Smooth muscle cell (in vitro differentiated cells): ENCODE measurements at regions not wholly inside any gene's neighbourhood (a gene's known extent, or its start where the extent isn't known, plus 50 kb on each side); places are given as distances from the start of the nearest gene placed in this dataset.

ENCODE experiments used
- DNase-seq: peaks from one replicate; lab custom pipeline; 2025; ENCODE audit not compliant: unreplicated experiment; lab: John Stamatoyannopoulos, UW
- H2AFZ ChIP-seq: fragments of 200-600 bp; sonication (generic); 2 replicates; pipeline ENCODE4 v1.6.0; 2016; ENCODE audit warnings: antibody characterized with exemption, low read depth, mild to moderate bottlenecking
- H3F3A ChIP-seq: fragments of 200-600 bp; sonication (generic); 2 replicates; pipeline ENCODE4 v1.6.0; 2017; ENCODE audit warnings: antibody characterized with exemption, low read depth
- H3K27ac ChIP-seq: fragments of 200-600 bp; sonication (generic); 2 replicates; pipeline ENCODE4 v1.5.1; 2016; ENCODE audit warnings: low read depth, mild to moderate bottlenecking
- H3K27me3 ChIP-seq: fragments of 200-600 bp; sonication (generic); 2 replicates; pipeline ENCODE4 v1.6.1; 2016; ENCODE audit warnings: low read depth, mild to moderate bottlenecking
- H3K36me3 ChIP-seq: fragments of 200-600 bp; sonication (generic); 2 replicates; pipeline ENCODE4 v1.5.1; 2016; ENCODE audit warnings: low read depth
- H3K4me1 ChIP-seq: fragments of 200-600 bp; sonication (generic); 2 replicates; pipeline ENCODE4 v1.5.1; 2016; ENCODE audit warnings: low read depth
- H3K4me2 ChIP-seq: fragments of 200-600 bp; sonication (generic); 2 replicates; pipeline ENCODE4 v1.6.0; 2016; ENCODE audit warnings: mild to moderate bottlenecking
- H3K4me3 ChIP-seq: fragments of 200-600 bp; sonication (generic); 2 replicates; pipeline ENCODE4 v1.5.1; 2016; ENCODE audit warnings: mild to moderate bottlenecking
- H3K79me2 ChIP-seq: fragments of 200-600 bp; sonication (generic); 2 replicates; pipeline ENCODE4 v1.6.0; 2016; ENCODE audit warnings: low read depth, mild to moderate bottlenecking
- H3K9ac ChIP-seq: fragments of 200-600 bp; sonication (generic); 2 replicates; pipeline ENCODE4 v1.6.0; 2016; ENCODE audit warnings: low read depth
- H3K9me3 ChIP-seq: fragments of 200-600 bp; sonication (generic); replicated peaks from 2 replicates; pipeline ENCODE4 v1.5.1; 2016; ENCODE audit warnings: low read depth
- H4K20me1 ChIP-seq: fragments of 200-600 bp; sonication (generic); 2 replicates; pipeline ENCODE4 v1.6.0; 2016; ENCODE audit warnings: low read depth
- WGBS: methylation state at CpG from one replicate; pipeline ENCODE4 v1.1.7; 2016; ENCODE audit warnings: low lambda C conversion rate; 5-methylcytosine and 5-hydroxymethylcytosine counted together
- TF ChIP-seq, protein P1 (sequence below): fragments of 200-600 bp; sonication (generic); IDR thresholded peaks from 2 replicates; pipeline ENCODE4 v1.5.1; 2017; ENCODE audit warnings: borderline replicate concordance, mild to moderate bottlenecking, antibody characterized with exemption; ENCODE audit not compliant: insufficient read depth, poor library complexity, severe bottlenecking

DNA sequence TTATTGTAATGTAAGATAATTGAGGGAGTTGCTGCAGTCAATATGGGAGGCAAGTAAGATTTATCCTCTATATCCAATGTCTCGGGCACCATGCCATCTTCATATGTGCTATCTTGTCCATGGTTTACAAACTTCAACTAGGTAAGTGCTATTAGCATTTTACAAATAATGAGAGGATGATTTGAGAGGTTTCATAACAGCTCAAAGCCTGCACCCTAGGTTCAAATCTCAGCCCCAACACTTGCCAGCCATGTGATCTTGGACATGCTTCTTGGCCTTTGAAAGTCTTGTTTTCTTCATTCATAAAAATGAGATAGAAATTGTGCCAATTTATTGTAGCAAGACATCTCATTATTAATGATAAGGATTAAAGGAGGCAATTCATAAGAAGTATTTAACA lies 108.8 kb downstream of the RND3 start:
- Histone ChIP-seq H3K27me3 (no peaks in the 10 kb centered on the region), H3K4me3 (no peak overlapping the region), H3K4me1 (no peaks in the 10 kb centered on the region), H3K36me3 (no peaks in the 10 kb centered on the region), H3K79me2 (no peaks in the 10 kb centered on the region), H3K27ac (no peak overlapping the region), H3F3A (no peaks in the 10 kb centered on the region), H4K20me1 (no peaks in the 10 kb centered on the region), H3K4me2 (no peak overlapping the region), H3K9me3 (peaks cover 5% of the 10 kb centered on the region), H2AFZ (no peak overlapping the region), H3K9ac (no peak overlapping the region)
- TF ChIP-seq, protein P1, sequence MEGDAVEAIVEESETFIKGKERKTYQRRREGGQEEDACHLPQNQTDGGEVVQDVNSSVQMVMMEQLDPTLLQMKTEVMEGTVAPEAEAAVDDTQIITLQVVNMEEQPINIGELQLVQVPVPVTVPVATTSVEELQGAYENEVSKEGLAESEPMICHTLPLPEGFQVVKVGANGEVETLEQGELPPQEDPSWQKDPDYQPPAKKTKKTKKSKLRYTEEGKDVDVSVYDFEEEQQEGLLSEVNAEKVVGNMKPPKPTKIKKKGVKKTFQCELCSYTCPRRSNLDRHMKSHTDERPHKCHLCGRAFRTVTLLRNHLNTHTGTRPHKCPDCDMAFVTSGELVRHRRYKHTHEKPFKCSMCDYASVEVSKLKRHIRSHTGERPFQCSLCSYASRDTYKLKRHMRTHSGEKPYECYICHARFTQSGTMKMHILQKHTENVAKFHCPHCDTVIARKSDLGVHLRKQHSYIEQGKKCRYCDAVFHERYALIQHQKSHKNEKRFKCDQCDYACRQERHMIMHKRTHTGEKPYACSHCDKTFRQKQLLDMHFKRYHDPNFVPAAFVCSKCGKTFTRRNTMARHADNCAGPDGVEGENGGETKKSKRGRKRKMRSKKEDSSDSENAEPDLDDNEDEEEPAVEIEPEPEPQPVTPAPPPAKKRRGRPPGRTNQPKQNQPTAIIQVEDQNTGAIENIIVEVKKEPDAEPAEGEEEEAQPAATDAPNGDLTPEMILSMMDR: no peak
- DNase-seq: no peak
- 100% methylated on average over 1 of the region's 1 CpG for WGBS

DNA sequence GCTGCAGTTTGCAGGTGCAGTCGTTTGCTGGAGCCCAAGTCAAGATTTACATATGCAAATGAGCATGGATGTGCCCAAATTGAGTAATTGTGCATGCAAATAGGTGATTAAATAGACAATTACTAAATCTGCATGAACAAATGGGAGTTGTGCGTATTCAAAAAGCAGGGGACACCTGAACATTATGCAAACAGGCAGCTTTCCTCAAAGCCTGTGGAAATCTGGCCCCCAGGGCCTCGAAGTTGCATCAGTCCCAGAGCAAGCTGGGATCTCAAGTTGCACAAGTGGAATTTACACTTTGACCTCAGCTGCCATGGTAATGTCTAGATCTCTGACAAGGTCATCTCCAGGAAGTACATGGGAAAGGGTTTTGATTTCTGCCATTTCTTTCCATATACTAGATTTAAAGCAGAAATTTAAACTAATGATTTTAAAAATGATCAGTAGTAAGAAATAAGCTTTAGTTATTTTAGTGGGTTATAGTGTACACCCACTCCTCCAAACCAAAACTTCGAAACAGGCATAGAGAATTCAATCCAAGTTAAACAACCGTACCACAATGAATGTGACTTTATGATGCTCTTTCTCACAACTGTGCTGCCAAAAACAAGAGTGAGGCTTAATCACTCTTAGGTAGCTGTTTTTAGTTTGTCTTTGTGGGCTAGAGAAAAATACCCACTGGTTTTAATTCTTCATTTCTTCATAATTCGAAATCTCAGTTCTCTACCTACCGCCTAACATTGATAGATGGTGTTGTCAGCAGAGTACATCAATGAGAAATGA lies 110.7 kb downstream of the RND3 start:
- Histone ChIP-seq H3K27ac (no peak overlapping the region), H3K4me2 (no peak overlapping the region), H4K20me1 (no peaks in the 10 kb centered on the region), H3K4me3 (no peak overlapping the region), H3K9me3 (no peaks in the 10 kb centered on the region), H3K36me3 (no peaks in the 10 kb centered on the region), H2AFZ (no peak overlapping the region), H3K27me3 (no peaks in the 10 kb centered on the region), H3K79me2 (no peaks in the 10 kb centered on the region), H3F3A (no peaks in the 10 kb centered on the region), H3K9ac (no peak overlapping the region), H3K4me1 (no peaks in the 10 kb centered on the region)
- WGBS: 86% methylated on average over 7 of the region's 7 CpGs
- no peak for DNase-seq
- TF ChIP-seq, protein P1: no peak

DNA sequence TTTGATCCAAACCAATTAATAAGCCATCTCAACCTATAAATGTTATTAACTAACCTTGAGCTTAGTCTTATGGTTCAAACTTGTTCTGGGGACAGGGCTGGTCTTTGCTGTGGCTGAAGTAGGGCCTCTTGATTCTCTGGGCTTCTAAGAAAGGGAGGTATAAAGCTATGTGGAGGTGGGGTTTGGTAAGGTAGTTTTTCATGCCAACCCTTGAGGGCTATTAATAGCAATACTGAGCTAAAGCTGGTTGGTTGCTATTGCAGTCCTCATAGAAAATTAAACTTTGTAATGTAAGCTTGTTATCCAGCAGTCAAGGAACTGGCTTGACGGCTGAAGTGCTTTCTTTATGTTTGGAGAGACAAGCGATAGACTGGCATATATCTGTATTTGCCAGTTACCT lies 112.1 kb downstream of the RND3 start:
- H3K4me3 ChIP-seq: no peak overlapping the region
- no peaks in the 10 kb centered on the region for H3K4me1 ChIP-seq
- H3F3A ChIP-seq: no peaks in the 10 kb centered on the region
- TF ChIP-seq, protein P1: no peak
- H3K27me3 ChIP-seq: no peaks in the 10 kb centered on the region
- no peak for DNase-seq
- no peaks in the 10 kb centered on the region for H4K20me1 ChIP-seq
- H3K79me2 ChIP-seq: no peaks in the 10 kb centered on the region
- 75% methylated on average over 2 of the region's 2 CpGs for WGBS
- no peak overlapping the region for H3K4me2 ChIP-seq
- no peak overlapping the region for H3K9ac ChIP-seq
- no peak overlapping the region for H3K27ac ChIP-seq
- H3K36me3 ChIP-seq: no peaks in the 10 kb centered on the region
- no peaks in the 10 kb centered on the region for H3K9me3 ChIP-seq
- H2AFZ ChIP-seq: no peak overlapping the region

GRCh38 chr2:150374492-150374891 lies 113.0 kb downstream of the RND3 start:
- H3K9ac ChIP-seq: no peak overlapping the region
- TF ChIP-seq, protein P1: no peak
- H3K36me3 ChIP-seq: no peaks in the 10 kb centered on the region

More at GRCh38 chr2:150374492-150374891, 113.0 kb downstream of the RND3 start:
- Histone ChIP-seq H3K4me3 (no peak overlapping the region), H2AFZ (no peak overlapping the region), H3K27me3 (no peaks in the 10 kb centered on the region), H3K79me2 (no peaks in the 10 kb centered on the region), H3K4me2 (no peak overlapping the region), H3K4me1 (no peaks in the 10 kb centered on the region), H3K9me3 (no peaks in the 10 kb centered on the region), H3K27ac (no peak overlapping the region), H4K20me1 (no peaks in the 10 kb centered on the region), H3F3A (no peaks in the 10 kb centered on the region)
- DNase-seq: no peak
- 72% methylated on average over 1 of the region's 1 CpG for WGBS
